OCI-LY7 (cell line): ENCODE measurements at regions not wholly inside any gene's neighbourhood (a gene's known extent, or its start where the extent isn't known, plus 50 kb on each side); places are given as distances from the start of the nearest gene placed in this dataset.

Experiments
- BruUV-seq: library from RNA; stranded (reverse); fragments of 400-500 nt; replicated peaks from 2 replicates; lab custom pipeline; 2021; lab: Mats Ljungman, UMichigan
- CTCF ChIA-PET: fragments of 300-600 bp; sonication (Branson Sonifier 250); formaldehyde crosslinking; loops from one replicate; lab custom pipeline; 2022; ENCODE audit warnings: antibody characterized with exemption; ENCODE audit not compliant: unreplicated experiment; lab: Charles Lee
- POLR2A ChIA-PET: fragments of 300-600 bp; sonication (Branson Sonifier 250); formaldehyde crosslinking; loops from one replicate; lab custom pipeline; 2022; ENCODE audit warnings: antibody characterized with exemption; lab: Charles Lee
- DNase-seq: peaks from one replicate; pipeline ENCODE4 v3.0.0-alpha.2; 2015; ENCODE audit warnings: low spot score
- H2AFZ ChIP-seq: fragments of 200-600 bp; sonication (generic), shearing (Covaris generic); 2 replicates; pipeline ENCODE4 v1.6.1; 2014; ENCODE audit warnings: mild to moderate bottlenecking, antibody characterized with exemption, low read length, moderate library complexity
- H3K27ac ChIP-seq: fragments of 200-600 bp; sonication (generic); 2 replicates; pipeline ENCODE4 v1.5.1; 2014; ENCODE audit warnings: mixed run types, low read depth, mild to moderate bottlenecking, moderate library complexity, low read length, inconsistent platforms; ENCODE audit not compliant: poor library complexity, severe bottlenecking
- H3K36me3 ChIP-seq: fragments of 200-600 bp; sonication (generic); 2 replicates; pipeline ENCODE4 v1.6.1; 2014; ENCODE audit warnings: mild to moderate bottlenecking, antibody characterized with exemption, low read length, moderate library complexity, mixed read lengths; ENCODE audit not compliant: insufficient read depth
- H3K4me1 ChIP-seq: fragments of 200-600 bp; sonication (generic); 2 replicates; pipeline ENCODE4 v1.5.1; 2014; ENCODE audit warnings: mild to moderate bottlenecking, low read length; ENCODE audit not compliant: insufficient read depth, poor library complexity, severe bottlenecking
- H3K4me2 ChIP-seq: fragments of 200-600 bp; sonication (generic); 2 replicates; pipeline ENCODE4 v1.6.1; 2014; ENCODE audit warnings: mild to moderate bottlenecking, low read length
- H3K4me3 ChIP-seq: fragments of 200-600 bp; sonication (generic); 2 replicates; pipeline ENCODE4 v1.5.1; 2014; ENCODE audit warnings: mild to moderate bottlenecking, low read depth, low read length; ENCODE audit not compliant: poor library complexity, severe bottlenecking
- H3K79me2 ChIP-seq: fragments of 200-600 bp; sonication (generic); 2 replicates; pipeline ENCODE4 v1.6.1; 2016; ENCODE audit warnings: low read depth, mild to moderate bottlenecking, low read length, moderate library complexity, mixed read lengths; ENCODE audit not compliant: insufficient read depth
- H3K9me2 ChIP-seq: fragments of 200-600 bp; sonication (generic); 2 replicates; pipeline ENCODE4 v1.6.1; 2016; ENCODE audit warnings: mild to moderate bottlenecking, low read length, mixed read lengths; ENCODE audit not compliant: insufficient read depth
- H3K9me3 ChIP-seq: fragments of 200-600 bp; sonication (generic); 2 replicates; pipeline ENCODE4 v1.6.1; 2014; ENCODE audit warnings: mild to moderate bottlenecking, mixed run types, low read length, mixed read lengths
- H4K20me1 ChIP-seq: fragments of 200-600 bp; sonication (generic); 2 replicates; pipeline ENCODE4 v1.6.1; 2014; ENCODE audit warnings: mild to moderate bottlenecking, antibody characterized with exemption, low read length, moderate library complexity, mixed read lengths; ENCODE audit not compliant: insufficient read depth
- CTCF ChIP-seq: fragments of 200-600 bp; sonication (generic); conservative IDR thresholded peaks from 2 replicates; pipeline ENCODE4 v1.5.1; 2014; ENCODE audit warnings: mild to moderate bottlenecking, antibody characterized with exemption, low read length, moderate library complexity, mixed read lengths
- EZH2phosphoT487 ChIP-seq: fragments of 200-600 bp; sonication (generic); IDR thresholded peaks from 2 replicates; pipeline ENCODE4 v1.6.1; 2018; ENCODE audit warnings: low read depth, borderline replicate concordance, mild to moderate bottlenecking, mixed run types, antibody characterized with exemption, low read length, moderate library complexity, mixed read lengths
- intact Hi-C: fragments of 100-400 bp; cut with micrococcal nuclease; formaldehyde crosslinking; loops from one replicate; pipeline ENCODE4 v1.10.0; 2022; ENCODE audit not compliant: unreplicated experiment

DNA sequence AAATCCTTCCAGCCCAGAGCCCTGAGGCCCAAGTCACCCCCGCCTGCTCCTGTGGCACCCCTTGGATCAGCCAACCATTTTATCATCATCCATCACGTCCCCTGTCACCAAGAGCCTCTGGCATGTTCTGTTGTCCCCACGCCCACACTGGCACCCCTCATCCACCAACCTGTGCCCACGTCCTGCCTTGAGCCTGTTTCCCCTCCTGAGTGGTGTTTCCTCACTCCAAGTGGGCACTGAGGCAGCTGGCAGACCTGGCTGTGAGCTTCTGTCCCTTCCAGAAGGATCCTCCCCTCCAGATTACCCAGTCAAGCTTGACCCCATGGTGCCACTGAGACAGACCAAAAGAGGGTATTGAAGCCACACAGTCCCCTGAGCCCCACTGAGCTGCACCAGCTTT, 71.4 kb upstream of the ANTXRL start:
- ChIA-PET CTCF (no interaction called here), POLR2A (no interaction called here)
- H3K27ac ChIP-seq, result no peak overlapping the region
- BruUV-seq, result no TSS peak
- no peaks in the 10 kb centered on the region for H3K9me2 ChIP-seq
- no peak for TF ChIP-seq EZH2phosphoT487
- H3K4me3 ChIP-seq, result no peak overlapping the region
- no peaks in the 10 kb centered on the region for H3K79me2 ChIP-seq
- no peak for DNase-seq
- intact Hi-C loops, result no loop called here
- H2AFZ ChIP-seq, result no peak overlapping the region
- no peaks in the 10 kb centered on the region for H3K9me3 ChIP-seq
- no peaks in the 10 kb centered on the region for H4K20me1 ChIP-seq
- no peaks in the 10 kb centered on the region for H3K4me1 ChIP-seq
- H3K4me2 ChIP-seq, result no peak overlapping the region
- H3K36me3 ChIP-seq, result peaks cover 23% of the 10 kb centered on the region; the same call in 1 of the 2 replicates

- CTCF ChIA-PET, result no interaction called here
- POLR2A ChIA-PET, result no interaction called here
- Histone ChIP-seq H3K36me3 (peaks cover 23% of the 10 kb centered on the region; the same call in 1 of the 2 replicates), H3K9me2 (no peaks in the 10 kb centered on the region), H4K20me1 (no peaks in the 10 kb centered on the region), H3K79me2 (no peaks in the 10 kb centered on the region), H3K4me3 (no peak overlapping the region), H3K9me3 (no peaks in the 10 kb centered on the region), H3K4me2 (no peak overlapping the region), H3K4me1 (no peaks in the 10 kb centered on the region), H2AFZ (no peak overlapping the region), H3K27ac (no peak overlapping the region)
- TF ChIP-seq CTCF, result no peak
- no peak for TF ChIP-seq EZH2phosphoT487
- DNase-seq, result no peak
- BruUV-seq, result no TSS peak
- intact Hi-C loops, result no loop called here
Measured at GRCh38 chr10:46216003-46216634, 70.7 kb upstream of the ANTXRL start.

GRCh38 chr10:46216836-46217751, 69.7 kb upstream of the ANTXRL start:
- Histone ChIP-seq H3K4me3 (no peak overlapping the region), H4K20me1 (no peaks in the 10 kb centered on the region), H3K27ac (no peak overlapping the region), H3K9me2 (no peaks in the 10 kb centered on the region), H3K4me2 (no peak overlapping the region), H3K4me1 (no peaks in the 10 kb centered on the region), H3K36me3 (peaks cover 23% of the 10 kb centered on the region; the same call in 1 of the 2 replicates), H3K79me2 (no peaks in the 10 kb centered on the region), H2AFZ (no peak overlapping the region), H3K9me3 (no peaks in the 10 kb centered on the region)
- no peak for DNase-seq
- intact Hi-C loops, result no loop called here
- ChIA-PET CTCF (no interaction called here), POLR2A (interaction anchor here (1.1 kb wide), 1 partner anchor 25 kb away, joined by 3 read pairs; no protein-coding TSS in a partner anchor)
- TF ChIP-seq EZH2phosphoT487, result no peak
- TF ChIP-seq CTCF, result no peak
- no TSS peak for BruUV-seq
